Fibroblast of skin of left biceps (primary cell): ENCODE measurements at regions not wholly inside any gene's neighbourhood (a gene's known extent, or its start where the extent isn't known, plus 50 kb on each side); places are given as distances from the start of the nearest gene placed in this dataset.
"Not testable (repeated sequence)": the region's sequence is repeated elsewhere in the genome, so short reads cannot be mapped to it uniquely, and the experiment has no call there.

Source experiments
- DNase-seq, 2 experiments: peaks; one replicate each; pipeline ENCODE4 v3.0.0-alpha.2; 2013; ENCODE audit warnings: low read depth in 2 of 2

DNA sequence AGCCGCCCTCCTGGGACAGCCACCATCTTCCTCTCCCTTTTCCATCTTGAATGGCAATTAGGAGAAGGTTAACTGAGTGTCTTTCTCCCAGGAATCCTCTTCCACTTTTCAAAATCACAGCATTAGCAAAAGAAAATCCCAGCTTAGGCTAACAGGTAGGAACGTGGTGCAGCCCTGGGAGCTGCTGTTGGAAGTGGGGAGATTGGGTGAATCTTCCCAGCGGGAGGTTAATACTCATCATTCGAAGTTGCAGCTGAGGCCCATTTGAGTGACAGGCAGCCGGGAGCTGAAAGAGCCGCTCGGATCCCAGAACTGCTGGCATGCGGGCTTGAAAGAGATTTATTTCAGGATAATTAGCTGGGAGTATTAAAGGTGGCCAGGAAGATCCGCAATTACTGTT lies 306.0 kb downstream of the BCL11A start:
- no peak for DNase-seq

DNA sequence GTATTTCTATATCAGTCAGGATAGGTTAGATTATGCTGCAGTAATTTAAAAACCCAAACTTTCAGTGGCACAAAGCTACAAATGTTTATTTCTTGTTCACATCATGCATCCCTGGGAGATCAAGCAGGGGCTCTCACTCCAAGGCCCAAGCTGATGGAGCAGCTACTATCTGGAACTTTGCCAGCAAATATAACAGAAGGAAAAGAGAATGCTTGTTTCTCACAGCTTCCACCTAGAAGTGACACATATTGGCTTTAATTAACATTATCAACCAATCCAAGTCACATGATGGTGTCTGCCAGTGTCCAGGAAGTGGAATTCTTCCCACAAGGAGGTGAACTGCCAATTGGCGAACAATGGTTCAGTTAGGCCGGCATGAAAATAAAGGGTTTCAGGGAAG lies 306.9 kb downstream of the BCL11A start:
- no peak for DNase-seq

DNA sequence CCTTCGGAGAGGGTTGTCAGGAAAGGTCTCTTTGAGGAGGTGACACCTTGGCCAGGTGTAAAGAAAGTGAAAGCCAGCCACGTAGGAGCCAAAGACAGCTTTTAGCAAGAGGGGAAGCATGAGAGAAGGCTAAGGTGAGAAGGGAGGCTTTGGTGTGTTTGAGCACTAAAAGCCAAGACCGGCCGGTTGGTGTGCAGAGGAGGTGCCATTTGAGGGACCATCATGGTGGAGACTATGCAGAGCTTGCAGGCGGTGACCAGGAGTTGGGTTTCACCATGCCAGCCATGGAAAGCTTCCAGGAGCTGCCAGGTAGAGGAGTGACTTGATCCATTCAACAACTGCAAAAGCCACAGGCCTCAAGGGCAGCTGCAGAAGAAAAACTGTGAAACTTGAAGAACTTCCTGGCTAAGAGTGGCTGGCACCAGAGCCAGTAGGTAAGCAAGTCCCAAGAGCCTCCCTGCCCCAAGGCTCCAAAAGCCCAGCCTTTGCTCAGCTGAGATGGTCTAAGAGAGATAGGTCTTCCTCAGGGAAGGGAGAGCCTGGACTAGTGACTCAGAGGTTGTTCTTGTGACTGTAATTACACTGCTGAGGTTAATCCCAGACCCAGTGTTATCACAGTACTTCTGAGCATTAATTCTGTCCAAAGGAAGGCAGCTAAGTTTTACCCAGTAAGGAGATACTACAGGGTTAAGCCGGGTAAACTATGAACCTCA lies 319.0 kb downstream of the BCL11A start:
- no peak for DNase-seq

DNA sequence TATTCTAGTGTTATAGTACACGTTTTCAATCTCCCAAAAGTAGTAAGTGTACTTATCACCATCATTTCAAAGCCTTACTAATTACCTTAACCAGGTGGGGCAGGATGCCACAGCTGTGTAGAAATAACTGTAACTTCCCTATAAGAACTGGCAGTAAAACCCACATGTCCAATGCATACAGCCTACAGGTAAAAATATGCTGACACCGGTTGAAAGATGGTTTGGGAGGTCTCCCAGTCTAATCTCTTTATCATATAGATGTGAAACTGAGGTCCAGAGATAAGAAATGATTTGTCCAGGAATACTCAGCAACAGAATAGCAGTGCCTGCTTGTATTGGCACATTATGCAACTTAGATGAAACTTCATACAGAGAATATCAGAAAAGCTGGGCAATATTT lies 322.9 kb downstream of the BCL11A start:
- no peak for DNase-seq

DNA sequence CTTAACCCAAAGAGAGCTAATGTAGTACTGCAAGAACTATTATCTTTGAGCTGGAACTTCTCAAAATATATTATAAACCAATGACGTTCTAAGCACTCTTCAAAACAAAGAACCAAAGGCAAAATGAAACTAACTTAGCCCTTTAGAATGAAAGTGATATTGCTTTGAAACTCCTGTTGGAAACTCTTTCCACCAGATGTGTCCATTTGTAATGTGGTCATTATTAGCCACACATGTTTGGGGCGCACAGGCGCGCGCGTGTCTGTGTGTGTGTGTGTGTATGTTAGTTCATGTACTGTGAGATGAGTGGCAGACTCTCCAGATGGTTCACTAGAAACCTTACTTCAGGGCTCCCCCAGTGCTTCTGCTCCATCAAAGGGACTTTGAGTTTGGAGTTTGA lies 323.4 kb downstream of the BCL11A start:
- DNase-seq: no peak

DNA sequence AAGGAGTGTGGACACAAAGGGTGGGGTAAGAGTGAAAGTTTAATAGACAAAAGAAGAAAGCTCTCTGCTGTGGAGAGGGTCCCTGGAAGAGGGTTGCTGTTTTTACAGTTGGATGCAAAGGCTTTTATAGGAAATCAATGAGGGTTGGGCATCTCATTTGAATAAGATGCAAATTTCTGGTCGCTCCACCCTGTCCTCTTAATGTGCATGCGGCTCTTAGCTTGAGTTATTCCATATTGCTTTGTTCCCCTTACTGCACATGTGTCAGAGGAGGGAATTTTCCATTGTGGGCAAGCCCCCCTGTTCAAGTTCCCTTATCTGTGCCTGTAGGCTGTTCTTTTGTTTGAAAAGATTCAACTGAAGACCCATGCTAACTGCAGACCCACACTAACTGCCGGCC lies 326.5 kb downstream of the BCL11A start:
- no peak for DNase-seq

DNA sequence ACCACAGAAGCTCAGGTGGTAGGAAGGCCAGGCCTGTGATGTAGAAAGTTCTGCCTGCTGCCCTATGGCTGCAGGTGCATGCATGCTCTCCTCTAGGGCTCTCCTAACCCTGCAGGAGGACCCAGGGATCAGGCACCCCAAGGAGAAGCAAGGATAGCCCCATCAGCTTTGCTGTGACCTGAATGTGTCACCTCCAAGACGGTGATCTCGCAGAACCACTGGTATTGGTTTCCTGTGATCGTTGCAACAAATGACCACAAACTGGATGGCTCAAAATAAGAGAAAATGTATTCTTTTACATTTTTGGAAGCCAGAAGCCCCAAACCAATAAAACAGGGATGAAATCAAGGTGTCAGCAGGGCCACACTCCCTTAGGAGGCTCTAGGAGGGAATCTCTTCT lies 327.3 kb downstream of the BCL11A start:
- DNase-seq: no peak

DNA sequence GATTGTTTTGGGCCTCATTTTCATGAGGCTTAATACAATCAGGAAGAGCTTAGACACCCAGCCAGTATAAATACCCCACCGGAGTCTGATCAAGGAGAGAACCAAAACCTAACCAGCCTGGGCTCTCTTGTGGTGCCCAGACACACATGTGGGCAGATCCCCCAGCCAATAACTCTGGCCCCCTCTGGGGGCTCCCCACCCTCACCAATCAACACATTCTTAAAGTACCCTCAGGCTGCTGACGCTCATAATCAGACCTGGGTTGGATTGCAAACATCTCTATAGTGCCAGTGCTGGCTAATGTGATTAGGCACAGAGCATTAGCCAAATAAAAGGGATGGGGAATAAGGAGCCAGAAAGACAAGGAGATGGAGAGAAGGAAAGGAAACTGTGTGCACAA lies 329.6 kb downstream of the BCL11A start:
- DNase-seq: no peak

DNA sequence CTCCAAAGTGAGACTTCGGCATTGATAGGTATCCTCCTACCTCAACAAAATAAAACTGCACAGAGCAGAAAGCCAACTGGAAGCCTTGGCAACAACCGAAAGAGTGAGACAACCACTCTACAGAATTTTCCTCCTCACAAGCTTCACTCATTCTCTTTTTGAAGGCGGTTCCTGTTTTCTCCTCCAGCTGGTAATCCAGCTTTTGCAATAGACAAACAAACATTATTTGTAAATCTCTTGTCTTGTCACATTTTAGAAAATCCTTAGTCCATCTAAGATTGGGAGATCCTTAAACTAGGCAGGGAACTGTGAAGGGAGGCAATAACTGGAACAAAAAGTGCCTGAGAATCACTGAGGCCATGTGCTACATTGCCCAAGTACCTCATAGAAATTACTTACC lies 332.4 kb downstream of the BCL11A start:
- no peak for DNase-seq

DNA sequence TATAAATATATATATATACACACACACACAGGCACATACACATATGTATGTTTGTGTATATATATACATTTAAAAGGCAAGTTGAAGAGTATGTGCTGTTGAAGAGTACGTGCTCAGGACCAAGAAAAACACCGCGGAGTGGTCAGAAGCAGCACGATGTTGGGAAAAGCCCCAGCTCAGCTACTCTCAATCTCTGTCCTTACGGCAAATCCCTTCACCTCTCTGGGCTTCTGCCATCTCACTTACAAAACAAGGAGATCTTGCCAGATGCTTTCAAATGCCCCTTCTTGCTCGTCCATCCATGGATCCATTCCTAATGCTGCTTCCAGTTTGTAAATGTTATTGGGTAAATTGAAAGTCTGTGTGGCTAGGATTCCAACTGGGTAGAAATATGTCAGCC lies 333.9 kb downstream of the BCL11A start:
- DNase-seq: no peak

DNA sequence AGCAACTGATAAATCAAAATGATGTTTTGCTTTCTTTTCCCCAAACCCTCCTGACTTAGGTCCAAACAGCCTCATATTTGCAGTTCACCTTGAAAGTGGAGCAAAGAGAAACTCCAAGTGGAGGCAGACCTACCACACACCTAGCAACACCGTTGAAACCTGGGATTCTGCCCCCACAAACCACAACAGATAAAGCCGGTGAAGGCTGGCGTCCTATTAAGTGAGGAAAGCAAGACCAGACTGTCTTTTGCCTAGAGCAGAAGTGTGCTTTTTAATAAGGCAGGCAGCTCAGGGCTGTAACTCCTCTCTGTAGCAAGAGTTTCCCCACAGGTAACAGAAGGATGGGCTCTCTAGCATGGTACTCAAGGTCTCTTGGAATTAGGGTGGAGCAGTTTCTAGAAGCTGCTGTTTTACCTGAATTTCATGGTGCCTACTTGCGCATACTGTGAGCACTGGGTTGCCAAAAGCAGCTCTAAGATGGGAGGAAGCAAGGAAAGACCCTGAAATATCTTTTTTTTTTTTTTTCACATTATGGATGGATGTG lies 336.9 kb downstream of the BCL11A start:
- no peak for DNase-seq

DNA sequence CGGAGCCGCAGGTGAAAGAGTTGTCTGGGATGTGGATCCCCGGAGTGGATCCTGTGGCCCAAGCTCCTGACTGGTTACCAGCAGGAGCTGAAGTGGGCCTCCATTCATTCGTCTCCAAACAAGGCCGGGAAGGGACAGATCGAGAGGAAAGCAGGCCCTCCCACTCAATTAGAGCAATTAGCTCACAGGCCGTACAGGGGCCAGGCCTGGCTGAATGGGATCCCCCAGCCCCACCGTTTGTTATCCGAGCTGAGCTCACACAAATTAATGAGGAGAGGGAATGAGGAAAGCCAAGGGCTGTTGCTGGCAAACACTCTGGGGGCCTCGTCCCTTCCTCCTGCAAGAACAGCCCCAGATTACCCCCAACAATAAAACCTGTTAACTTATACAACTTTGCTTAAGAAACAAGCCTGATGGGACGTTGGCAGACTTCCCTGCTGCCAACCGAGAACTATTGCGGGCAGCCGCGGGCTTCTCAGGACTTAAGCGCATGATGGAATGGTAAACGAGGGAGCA lies 338.0 kb downstream of the BCL11A start:
- DNase-seq: no peak

DNA sequence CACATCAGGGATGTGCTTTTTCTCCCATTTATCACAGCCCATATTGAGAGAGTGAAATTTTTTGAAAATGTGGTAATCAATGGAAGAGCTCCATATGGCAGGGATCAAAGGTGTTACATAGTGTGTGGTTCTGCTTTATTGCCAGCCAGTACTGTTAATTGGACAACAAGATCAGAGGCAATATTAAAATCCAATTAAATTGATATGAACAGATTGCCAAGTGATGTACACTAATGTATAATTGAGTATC lies 338.9 kb downstream of the BCL11A start:
- no peak for DNase-seq

DNA sequence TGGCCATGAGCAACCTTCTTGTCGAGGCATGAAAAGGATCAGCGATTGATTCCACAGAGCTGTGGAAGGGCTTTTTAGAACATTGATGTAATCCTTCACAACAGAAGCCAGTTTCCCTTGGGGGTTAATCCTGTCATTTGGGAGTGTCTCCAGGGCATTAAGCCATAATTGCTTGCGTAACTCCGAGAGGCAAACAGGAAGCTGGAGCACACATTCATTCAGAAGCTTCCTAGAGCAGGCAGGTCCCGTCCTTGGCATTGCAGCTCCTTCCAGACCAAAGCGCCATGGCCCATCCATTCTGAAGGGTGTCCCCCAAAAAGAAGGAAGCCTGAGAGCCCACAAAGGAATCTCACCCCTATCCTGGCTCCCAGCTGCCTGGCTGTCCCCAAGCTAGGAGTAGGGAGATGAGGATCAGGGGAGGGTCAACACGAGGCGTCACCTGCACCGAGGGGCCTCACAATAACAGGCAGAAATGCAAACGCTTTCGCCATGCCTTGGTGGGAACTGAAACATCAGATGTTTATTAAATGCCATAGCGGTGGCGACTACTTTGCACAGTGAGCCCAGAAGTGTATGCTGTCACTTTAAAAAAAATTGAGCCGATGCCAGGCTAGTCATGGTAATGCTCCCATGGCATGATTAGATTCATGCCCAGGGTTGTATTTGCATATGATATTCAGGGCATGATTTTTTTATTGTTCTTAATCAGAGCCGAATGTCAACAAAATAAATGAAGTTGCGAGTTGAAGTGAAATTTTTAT lies 339.4 kb downstream of the BCL11A start:
- DNase-seq: peak; percentile 21 to 24

DNA sequence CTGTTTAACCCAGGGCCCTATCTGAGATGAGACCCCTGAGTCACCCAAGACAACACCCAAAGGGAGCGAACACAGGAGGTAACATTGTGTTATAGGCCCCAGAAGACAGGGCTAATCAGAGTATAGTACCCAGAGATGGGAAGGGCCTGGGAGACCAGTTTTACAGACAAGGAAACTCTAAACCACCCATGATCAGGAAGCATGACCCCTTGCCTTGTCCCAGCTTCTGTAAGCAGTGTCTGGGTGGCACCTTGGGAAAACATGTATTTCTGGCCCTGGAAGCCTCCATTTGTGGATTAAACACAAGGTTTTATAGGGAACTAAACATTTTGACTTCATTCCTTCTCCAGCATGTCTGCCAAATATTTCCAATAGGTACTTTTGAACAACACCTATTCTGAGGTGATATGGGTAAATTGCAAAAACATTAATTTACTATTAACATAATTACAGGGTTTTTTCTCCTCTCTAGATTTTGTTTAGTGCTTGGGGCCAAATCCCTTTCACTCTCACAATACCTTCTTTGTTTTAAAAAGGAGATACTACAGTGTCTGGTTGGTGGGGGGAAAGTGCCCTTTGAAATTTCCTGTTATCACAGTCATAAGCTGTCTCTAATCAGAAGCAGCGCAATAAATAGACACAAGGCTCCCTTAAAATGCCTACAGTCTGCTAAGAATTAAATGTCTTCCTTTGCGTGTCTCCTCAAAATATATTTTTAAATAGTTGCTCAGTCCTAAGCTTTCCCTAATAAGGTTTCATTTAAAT lies 341.1 kb downstream of the BCL11A start:
- no peak for DNase-seq

DNA sequence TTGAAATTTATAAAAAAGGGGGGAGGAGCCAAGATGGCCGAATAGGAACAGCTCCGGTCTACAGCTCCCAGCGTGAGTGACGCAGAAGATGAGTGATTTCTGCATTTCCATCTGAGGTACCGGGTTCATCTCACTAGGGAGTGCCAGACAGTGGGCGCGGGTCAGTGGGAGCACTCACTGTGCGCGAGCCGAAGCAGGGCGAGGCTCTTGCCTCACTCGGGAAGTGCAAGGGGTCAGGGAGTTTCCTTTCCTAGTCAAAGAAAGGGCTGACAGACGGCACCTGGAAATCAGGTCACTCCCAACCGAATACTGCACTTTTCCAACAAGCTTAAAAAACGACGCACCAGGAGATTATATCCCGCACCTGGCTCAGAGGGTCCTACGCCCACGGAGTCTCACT lies 364.4 kb downstream of the BCL11A start:
- not testable (repeated sequence) for DNase-seq

DNA sequence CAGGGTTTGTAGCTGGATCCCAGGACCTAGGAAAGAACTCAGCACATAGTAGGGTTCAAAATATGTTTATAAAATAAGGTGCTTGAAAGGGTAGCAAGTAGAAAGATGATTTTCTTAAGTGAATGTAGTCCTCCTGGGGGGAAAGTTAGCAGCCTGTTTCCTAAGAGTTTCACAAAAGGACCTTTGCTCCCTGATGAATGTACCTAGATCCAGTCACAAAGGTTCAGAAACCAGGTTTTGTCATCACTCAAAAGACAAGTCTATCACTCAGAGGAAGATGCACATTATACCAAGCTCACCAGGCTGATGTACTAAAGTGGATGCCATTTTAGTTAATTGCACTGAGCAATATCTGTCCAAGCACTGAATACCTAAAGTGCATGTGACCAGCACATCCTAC lies 378.2 kb downstream of the BCL11A start:
- DNase-seq: no peak

DNA sequence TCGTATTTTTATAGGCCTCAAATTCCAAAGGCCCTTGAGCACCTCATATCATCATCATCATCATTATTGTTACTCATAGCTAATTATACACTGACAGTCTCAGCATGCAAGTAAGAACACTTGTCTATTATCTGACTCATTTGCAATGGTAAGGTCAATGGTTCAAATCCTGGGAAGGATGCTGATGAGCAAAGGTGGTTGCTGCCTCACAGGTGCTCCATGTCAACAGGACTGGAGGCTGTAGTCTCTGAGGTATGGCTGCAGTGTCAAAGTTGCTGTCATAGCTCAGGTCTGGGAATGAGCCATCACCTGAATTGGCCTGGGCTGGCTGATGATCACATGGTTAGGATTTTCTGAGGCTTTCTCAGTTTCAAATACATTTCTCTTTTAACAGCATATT lies 379.3 kb downstream of the BCL11A start:
- no peak for DNase-seq

DNA sequence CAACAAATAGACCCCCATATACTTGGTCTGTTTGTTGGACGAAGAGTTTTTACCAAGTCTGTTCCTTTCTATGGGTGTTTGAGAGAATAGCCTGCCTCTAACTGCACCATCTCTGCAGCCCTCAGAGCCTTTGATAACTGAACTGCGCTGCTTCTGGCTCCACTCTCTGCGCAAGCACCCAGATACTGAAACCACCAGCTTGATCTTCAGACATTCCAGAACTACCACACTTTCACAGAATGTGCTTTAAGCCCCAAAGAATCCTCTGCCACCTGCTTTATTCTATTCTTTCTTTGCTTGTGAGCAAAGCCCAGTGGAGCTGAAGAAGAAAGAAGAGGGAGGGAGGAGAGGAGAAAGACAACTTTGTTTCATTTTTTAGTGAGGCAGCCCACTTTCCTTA lies 380.7 kb downstream of the BCL11A start:
- DNase-seq: no peak

DNA sequence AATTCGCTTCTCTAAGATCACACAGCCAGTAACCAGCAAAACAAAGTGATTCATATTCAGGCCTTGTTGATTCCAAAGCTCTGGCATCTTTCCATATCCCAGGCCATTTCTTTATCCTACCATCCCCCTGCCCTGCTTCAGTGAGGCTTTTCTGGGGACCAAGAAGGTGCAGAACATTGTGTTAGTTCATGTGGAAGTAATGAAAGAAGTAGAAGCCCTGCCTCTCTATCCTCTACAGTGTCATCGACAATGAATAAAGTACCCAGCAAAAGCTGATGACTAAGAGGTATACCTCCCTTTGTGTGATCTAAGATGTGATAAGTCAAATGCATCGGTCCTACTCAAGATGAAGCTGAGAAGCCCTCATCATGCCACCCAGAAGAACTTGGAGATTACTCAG lies 383.2 kb downstream of the BCL11A start:
- DNase-seq: no peak

DNA sequence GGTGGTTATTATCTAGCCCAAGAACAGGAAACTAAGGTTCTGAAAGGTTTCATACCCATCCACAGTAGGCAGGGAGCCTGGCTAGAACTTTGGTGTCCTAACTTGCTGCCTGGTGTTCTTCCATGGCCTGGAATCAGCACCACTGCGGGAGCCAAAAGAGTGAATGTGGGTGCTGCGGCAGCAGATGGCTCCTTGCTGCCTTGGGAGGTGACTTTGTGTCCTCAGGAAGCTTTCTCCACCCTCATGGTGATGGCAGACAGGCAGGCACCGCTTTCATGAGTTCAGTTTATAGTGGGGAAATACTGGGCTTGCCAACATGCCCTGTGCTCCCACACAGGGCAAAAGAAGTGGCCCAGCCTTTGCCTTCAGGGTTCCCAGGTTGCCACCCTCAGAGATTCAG lies 385.2 kb downstream of the BCL11A start:
- no peak for DNase-seq

DNA sequence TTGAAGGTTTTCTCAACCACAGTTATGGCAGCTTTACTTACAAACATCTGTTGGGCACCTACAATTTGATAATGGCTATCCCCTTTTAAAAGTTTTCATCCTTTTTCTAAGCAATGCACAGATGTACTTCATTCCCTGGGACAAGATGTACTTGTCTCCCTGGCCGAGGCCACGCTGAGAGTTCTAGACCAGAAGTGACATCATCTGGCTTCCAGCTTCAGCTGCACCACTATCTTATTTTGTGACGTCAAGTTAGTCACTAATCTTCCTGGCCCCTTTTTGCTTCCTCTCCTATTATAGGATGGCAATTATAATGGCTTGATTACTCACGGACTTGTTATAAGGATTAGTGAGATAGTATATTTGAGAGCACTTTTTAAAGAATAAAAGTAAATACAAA lies 386.4 kb downstream of the BCL11A start:
- DNase-seq: no peak

DNA sequence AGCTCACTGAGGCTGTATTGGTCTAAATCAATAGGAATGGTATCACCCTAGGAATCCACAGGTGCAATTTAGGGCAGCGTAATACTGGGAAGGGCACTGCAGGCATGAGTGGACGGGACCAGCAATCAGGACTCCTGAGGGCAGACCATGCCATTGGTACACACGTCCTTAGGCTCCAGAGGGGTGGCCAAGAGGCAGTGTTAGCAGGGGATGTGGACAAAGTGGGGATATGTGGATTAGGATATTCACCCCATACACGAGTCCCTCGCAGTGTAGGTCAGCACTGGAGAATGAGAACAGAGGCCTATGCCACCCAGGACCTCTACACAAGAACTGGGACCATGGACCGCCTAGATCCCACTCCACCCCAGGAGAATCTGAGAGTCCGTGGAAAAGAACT lies 389.8 kb downstream of the BCL11A start:
- no peak for DNase-seq
